Activated naive CD8-positive, alpha-beta T cell treated with anti-CD3 and anti-CD28 coated beads for 36 hours (primary cell): ENCODE measurements at regions not wholly inside any gene's neighbourhood (a gene's known extent, or its start where the extent isn't known, plus 50 kb on each side); places are given as distances from the start of the nearest gene placed in this dataset.
"Not testable (repeated sequence)": the region's sequence is repeated elsewhere in the genome, so short reads cannot be mapped to it uniquely, and the experiment has no call there.

Source experiments
- DNase-seq: peaks from one replicate; pipeline ENCODE4 v3.0.0; 2021
- H3K27ac Mint-ChIP-seq: one replicate; pipeline ENCODE4 v1.8.0; 2022; ENCODE audit warnings: mild to moderate bottlenecking, moderate library complexity, mixed read lengths
- H3K27me3 Mint-ChIP-seq: one replicate; pipeline ENCODE4 v1.8.0; 2022; ENCODE audit warnings: mild to moderate bottlenecking, mixed read lengths
- H3K36me3 Mint-ChIP-seq: one replicate; pipeline ENCODE4 v1.8.0; 2021; ENCODE audit warnings: mild to moderate bottlenecking, mixed read lengths
- H3K4me1 Mint-ChIP-seq: one replicate; pipeline ENCODE4 v1.8.0; 2021; ENCODE audit warnings: mixed read lengths
- H3K4me3 Mint-ChIP-seq: one replicate; pipeline ENCODE4 v1.8.0; 2022; ENCODE audit warnings: mild to moderate bottlenecking, moderate library complexity, mixed read lengths
- H3K9me3 Mint-ChIP-seq: one replicate; pipeline ENCODE4 v1.8.0; 2022; ENCODE audit warnings: mixed read lengths

DNA sequence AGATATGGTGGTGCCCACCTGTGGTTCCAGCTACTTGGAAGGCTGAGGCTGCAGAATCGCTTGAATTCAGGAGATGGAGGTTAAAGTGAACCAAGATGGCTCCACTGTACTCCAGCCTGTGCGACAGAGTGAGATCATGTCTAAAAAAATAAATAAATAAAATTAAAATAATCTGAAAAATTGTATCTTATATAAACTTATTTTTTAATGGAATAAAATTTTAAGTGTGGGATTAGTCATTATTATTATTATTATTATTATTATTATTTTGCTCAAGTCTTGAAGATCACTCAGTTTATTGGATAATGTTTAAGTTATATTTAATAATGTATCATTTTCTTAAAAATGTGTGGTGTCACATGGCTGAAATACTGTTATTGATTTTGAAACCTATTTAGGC is 688.0 kb upstream of the COX7C start:
- Mint-ChIP-seq H3K36me3 (no peaks in the 10 kb centered on the region), H3K9me3 (peaks cover 9% of the 10 kb centered on the region), H3K4me1 (no peaks in the 10 kb centered on the region), H3K27me3 (no peaks in the 10 kb centered on the region), H3K27ac (no peak overlapping the region), H3K4me3 (no peak overlapping the region)
- no peak for DNase-seq

DNA sequence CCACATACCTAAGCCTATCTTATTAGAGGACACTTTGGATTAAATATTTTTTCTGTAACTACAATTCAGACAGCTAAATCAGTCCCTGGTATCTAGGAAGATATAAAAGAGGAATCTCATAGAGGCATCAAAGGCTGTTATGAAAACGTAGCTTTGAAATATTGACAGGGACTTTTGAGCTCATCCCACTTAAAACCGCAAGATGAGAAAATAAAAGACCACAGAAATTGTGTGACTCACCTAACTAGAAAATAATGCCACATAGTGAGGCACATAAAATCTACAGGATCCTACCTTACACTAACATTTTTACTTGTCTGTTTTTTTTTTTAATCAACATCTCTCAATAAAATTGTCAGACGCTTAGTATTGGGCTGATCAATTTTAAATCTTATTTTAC is 686.5 kb upstream of the COX7C start:
- Mint-ChIP-seq H3K4me3 (no peak overlapping the region), H3K27me3 (no peaks in the 10 kb centered on the region), H3K9me3 (peaks cover 5% of the 10 kb centered on the region), H3K27ac (no peak overlapping the region), H3K36me3 (no peaks in the 10 kb centered on the region), H3K4me1 (no peaks in the 10 kb centered on the region)
- DNase-seq, result no peak

DNA sequence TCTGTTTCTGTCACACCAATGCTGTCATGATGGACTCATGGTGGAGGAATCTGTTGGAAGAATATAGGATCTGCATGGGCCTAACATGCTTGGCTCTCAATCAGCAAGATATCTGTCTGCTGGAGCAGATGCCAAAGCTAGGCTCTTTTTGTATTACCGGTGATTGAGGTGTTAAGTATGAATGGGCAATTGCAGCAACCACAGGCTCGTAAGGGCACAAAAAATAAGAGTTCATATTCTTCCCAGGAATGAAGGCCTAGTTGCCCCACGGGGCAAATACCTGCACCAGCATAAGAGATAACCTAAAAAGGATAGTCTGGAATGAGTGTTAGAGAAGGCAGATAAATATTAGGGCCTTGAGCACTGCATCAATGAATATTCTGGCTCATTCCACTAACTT is 679.5 kb upstream of the COX7C start:
- no peaks in the 10 kb centered on the region for H3K27me3 Mint-ChIP-seq
- peaks cover 1% of the 10 kb centered on the region for H3K9me3 Mint-ChIP-seq
- H3K36me3 Mint-ChIP-seq, result no peaks in the 10 kb centered on the region
- H3K4me3 Mint-ChIP-seq, result no peak overlapping the region
- H3K27ac Mint-ChIP-seq, result no peak overlapping the region
- no peak for DNase-seq
- no peaks in the 10 kb centered on the region for H3K4me1 Mint-ChIP-seq

DNA sequence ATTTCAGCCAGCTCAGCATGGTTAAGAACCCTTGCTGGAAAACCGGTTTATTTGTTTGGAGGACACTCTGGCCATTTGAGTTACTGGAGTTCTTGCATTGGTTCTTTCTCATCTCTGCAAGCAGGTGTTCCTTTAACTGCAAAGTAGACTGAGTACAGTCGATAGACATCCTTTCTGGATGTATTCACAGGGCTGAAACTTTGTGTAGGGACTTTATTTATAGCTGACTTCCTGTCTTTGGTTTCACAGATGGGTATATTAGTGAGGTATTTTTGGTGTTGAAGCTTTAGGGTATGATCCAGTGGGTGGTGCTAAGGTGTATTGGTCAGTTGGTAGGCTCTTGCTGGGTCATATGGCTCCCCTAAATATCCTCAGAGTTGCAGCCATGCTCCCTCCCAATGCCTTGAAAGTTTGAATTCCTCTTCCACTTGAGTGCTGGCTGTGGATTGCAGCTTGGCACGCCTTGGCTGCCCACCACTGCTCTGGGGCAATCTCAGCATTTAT is 666.0 kb upstream of the COX7C start:
- Mint-ChIP-seq H3K27me3 (no peaks in the 10 kb centered on the region), H3K4me1 (no peaks in the 10 kb centered on the region), H3K4me3 (no peak overlapping the region), H3K36me3 (no peaks in the 10 kb centered on the region), H3K9me3 (peaks cover 3% of the 10 kb centered on the region), H3K27ac (no peak overlapping the region)
- no peak for DNase-seq

DNA sequence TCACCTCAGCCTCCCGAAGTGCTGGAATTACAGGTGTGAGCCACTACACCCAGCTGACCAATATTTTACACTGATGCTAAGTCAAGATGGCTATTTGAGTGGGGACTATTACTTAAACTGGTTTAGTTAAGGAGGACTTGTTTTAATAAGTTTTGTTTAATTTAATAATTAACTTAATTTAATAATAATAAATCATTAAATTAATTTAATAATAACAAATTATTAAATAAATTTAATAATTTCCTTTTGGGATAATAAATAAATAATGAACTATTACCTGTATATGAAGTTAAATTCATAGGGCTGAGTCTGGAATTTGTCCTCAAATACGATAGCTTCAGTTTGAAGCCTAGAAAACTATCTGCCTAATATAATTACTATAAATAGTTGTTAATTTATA is 665.1 kb upstream of the COX7C start:
- DNase-seq, result no peak
- Mint-ChIP-seq H3K27me3 (no peaks in the 10 kb centered on the region), H3K27ac (no peak overlapping the region), H3K36me3 (no peaks in the 10 kb centered on the region), H3K9me3 (peaks cover 3% of the 10 kb centered on the region), H3K4me3 (no peak overlapping the region), H3K4me1 (no peaks in the 10 kb centered on the region)

DNA sequence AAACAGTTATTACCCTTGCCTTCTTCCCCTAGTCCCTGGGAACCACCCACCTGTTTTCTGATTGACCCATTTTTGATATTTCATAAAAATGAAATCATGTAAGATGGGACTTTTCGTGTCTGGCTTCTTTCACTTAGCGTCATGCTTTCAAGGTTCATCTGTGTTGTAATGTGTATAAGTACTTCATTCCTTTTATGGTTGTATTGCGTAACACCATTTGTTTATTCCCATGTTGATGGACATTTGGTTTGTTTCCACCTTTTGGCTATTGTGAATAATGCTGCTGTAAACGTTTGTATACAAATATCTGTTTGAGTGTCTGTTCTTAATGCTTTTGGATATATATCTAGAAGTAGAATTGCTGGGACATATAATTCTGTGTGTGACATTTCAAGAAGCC is 650.1 kb upstream of the COX7C start:
- Mint-ChIP-seq H3K4me1 (no peaks in the 10 kb centered on the region), H3K4me3 (no peak overlapping the region), H3K9me3 (no peaks in the 10 kb centered on the region), H3K27ac (no peak overlapping the region), H3K36me3 (no peaks in the 10 kb centered on the region), H3K27me3 (no peaks in the 10 kb centered on the region)
- no peak for DNase-seq

DNA sequence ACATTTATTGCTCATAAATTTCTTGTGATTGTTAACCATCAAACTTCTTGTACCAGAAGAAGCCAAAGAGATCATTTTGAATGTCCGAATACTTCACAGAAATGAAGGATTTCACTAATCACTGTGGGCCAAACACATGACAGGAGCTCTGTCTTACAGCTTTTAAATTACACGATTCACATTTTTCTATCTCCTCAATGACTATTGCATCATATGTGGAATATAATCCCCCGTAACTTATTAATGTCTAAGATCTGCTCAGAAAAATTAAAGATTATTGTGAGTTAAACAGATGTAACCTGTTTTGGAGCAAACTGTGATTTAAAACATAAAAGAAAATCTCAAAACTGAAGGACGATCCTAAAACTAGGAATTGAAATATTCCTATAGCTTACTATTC is 645.2 kb upstream of the COX7C start:
- no peak for DNase-seq
- no peaks in the 10 kb centered on the region for H3K4me1 Mint-ChIP-seq
- no peak overlapping the region for H3K4me3 Mint-ChIP-seq
- no peak overlapping the region for H3K27ac Mint-ChIP-seq
- H3K9me3 Mint-ChIP-seq, result no peaks in the 10 kb centered on the region
- H3K36me3 Mint-ChIP-seq, result no peaks in the 10 kb centered on the region
- no peaks in the 10 kb centered on the region for H3K27me3 Mint-ChIP-seq

DNA sequence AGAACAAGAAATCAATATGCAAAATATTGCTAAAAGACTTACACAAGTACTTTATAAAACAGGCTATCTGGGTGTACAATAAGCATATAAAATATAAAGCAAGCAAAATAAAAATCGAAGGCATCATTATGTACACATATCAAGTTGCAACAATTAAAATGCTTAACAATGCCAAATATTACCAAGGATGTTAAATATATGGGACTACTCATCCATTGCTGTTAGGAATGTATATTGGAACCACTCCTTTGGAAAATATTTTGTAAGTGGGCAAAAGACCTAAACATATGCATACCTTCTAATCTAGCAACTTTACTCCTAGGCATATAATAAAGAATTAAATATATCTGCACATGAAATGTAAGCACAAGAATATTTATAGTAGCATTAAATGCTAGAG is 632.6 kb upstream of the COX7C start:
- DNase-seq, result no peak
- H3K9me3 Mint-ChIP-seq, result peaks cover 4% of the 10 kb centered on the region
- H3K27ac Mint-ChIP-seq, result no peak overlapping the region
- H3K4me3 Mint-ChIP-seq, result no peak overlapping the region
- no peaks in the 10 kb centered on the region for H3K36me3 Mint-ChIP-seq
- no peaks in the 10 kb centered on the region for H3K27me3 Mint-ChIP-seq
- no peaks in the 10 kb centered on the region for H3K4me1 Mint-ChIP-seq

DNA sequence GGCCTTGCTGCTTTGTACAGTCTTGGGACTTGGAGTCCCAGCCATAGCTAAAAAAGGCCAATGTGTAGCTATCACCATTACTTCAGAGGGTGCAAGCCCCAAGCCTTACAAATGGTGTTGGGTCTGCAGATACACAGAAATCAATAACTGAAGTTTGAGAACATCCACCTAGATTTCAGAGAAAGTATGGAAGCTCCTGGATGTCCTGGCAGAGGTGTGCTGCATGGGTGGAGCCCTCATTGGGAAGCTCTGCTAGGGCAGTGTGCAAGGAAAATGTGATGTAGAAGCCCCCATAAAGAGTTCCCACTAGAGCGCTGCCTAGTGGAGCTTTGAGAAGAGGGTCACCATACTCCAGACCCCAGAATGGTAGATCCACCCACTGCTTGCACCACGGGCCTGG is 626.7 kb upstream of the COX7C start:
- Mint-ChIP-seq H3K4me1 (no peaks in the 10 kb centered on the region), H3K27me3 (no peaks in the 10 kb centered on the region), H3K27ac (no peak overlapping the region), H3K4me3 (no peak overlapping the region), H3K36me3 (no peaks in the 10 kb centered on the region), H3K9me3 (peaks cover 10% of the 10 kb centered on the region)
- no peak for DNase-seq

DNA sequence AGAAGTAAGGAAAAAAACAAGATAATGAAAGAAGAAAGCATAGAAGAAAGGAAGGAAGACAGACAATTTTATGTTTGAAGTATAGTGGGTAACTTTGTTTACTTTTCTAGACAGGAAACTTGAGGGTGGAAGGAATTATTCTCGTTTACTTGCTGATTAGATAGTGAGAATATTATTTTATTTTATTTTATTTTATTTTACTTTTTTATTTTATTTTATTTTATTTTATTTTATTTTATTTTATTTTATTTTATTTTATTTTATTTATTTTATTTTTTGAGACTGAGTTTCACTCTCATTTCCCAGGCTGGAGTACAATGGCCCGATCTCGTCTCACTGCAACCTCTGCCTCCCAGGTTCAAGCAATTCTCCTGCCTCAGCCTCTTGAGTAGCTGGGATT is 623.1 kb upstream of the COX7C start:
- not testable (repeated sequence) for DNase-seq, H3K4me1 Mint-ChIP-seq, H3K27me3 Mint-ChIP-seq, H3K36me3 Mint-ChIP-seq, H3K4me3 Mint-ChIP-seq, H3K27ac Mint-ChIP-seq
- peaks cover 10% of the 10 kb centered on the region for H3K9me3 Mint-ChIP-seq

DNA sequence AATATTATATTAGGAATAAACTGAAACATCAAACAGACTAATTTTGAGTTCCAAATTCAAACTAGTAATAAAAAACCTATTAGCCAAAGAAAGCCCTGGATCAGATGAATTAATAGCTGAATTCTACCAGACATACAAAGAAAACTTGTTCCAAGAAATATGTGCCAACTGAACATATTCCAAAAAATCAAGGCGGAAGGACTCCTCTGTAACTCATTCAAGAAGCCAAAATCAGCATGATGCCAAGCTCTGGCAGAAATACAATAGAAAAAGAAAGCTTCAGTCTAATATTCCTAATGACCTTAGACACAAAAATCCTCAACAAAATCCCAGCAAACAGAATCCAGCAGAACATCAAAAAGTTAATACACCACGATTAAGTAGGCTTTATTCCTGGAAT is 619.1 kb upstream of the COX7C start:
- Mint-ChIP-seq H3K9me3 (peaks cover 8% of the 10 kb centered on the region), H3K27ac (no peak overlapping the region), H3K4me3 (no peak overlapping the region), H3K27me3 (no peaks in the 10 kb centered on the region), H3K4me1 (no peaks in the 10 kb centered on the region), H3K36me3 (no peaks in the 10 kb centered on the region)
- no peak for DNase-seq

DNA sequence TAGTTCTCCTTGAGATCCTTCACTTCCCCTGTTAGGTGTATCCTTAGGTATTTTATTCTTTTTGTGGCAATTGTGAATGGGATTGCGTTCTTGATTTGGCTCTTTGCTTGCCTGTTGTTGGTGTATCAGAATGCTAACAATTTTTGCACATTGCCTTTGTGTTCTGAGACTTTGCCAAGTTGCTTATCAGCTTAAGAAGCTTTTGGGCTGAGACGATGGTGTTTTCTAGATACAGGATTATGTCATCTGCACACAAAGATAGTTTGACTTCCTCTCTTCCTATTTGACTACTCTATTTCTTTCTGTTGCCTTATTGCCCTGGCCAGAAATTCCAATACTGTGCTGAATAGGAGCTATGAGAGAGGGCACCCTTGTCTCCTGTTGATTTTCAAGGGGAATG is 609.4 kb upstream of the COX7C start:
- Mint-ChIP-seq H3K36me3 (no peaks in the 10 kb centered on the region), H3K27me3 (no peaks in the 10 kb centered on the region), H3K27ac (no peak overlapping the region), H3K4me3 (no peak overlapping the region), H3K9me3 (peaks cover 10% of the 10 kb centered on the region), H3K4me1 (no peaks in the 10 kb centered on the region)
- no peak for DNase-seq

DNA sequence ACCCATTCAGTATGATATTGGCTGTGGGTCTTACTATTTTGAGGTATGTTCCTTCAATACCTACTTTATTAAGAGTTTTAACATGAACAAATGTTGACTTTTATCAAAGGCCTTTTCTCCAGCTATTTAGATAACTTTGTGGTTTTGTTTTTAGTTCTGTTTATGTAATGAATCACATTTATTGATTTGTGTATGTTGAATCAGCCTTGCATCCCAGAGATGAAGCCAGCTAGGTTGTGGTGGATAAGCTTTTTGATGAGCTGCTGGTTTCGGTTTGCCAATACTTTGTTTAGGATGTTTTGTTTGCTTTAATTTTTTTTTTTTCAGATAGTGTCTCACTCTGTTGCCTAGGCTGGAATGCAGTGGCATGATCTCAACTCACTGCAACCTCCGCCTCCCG is 609.0 kb upstream of the COX7C start:
- no peak for DNase-seq
- Mint-ChIP-seq H3K27ac (no peak overlapping the region), H3K9me3 (peaks cover 10% of the 10 kb centered on the region), H3K27me3 (no peaks in the 10 kb centered on the region), H3K36me3 (no peaks in the 10 kb centered on the region), H3K4me1 (no peaks in the 10 kb centered on the region), H3K4me3 (no peak overlapping the region)

DNA sequence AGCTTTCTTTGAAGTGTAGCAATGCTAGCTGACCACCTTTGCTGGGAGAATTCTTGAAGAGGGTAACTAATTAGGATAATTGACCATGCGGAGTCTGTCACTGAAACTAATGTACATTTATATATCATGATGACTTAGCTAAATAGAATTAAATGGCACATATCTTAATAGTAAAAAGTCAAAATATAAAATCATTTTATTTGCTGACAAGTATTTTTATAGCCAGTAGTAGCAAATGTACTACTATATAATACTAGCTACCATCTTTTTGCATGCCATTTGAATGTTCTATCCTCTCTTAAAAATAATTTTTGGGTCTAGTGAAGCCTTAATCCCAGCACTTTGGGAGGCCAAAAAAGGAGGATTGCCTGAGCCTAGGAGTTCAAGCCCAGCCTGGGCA is 605.8 kb upstream of the COX7C start:
- H3K4me3 Mint-ChIP-seq, result no peak overlapping the region
- H3K27ac Mint-ChIP-seq, result no peak overlapping the region
- peaks cover 10% of the 10 kb centered on the region for H3K9me3 Mint-ChIP-seq
- H3K36me3 Mint-ChIP-seq, result no peaks in the 10 kb centered on the region
- no peaks in the 10 kb centered on the region for H3K4me1 Mint-ChIP-seq
- no peaks in the 10 kb centered on the region for H3K27me3 Mint-ChIP-seq
- DNase-seq, result no peak

DNA sequence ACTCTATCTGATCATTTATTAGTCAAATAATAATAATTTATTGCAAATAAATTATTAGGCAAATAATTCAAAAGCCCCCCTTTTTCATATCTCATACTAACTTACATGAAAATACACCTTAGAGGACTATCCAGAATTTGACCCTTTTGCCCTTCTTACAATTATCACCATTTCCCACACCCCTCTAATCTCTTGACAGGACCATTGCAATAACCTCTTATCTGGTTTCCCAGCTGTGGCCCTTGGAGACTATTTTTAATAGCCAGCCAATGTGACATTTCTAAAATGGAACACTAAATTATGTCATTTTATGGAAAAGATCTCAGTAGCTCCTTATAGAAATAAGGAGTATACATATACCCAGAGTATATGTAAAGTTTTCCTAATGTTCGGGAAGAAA is 588.4 kb upstream of the COX7C start:
- Mint-ChIP-seq H3K27ac (no peak overlapping the region), H3K27me3 (no peaks in the 10 kb centered on the region), H3K9me3 (no peaks in the 10 kb centered on the region), H3K36me3 (no peaks in the 10 kb centered on the region), H3K4me1 (no peaks in the 10 kb centered on the region), H3K4me3 (no peak overlapping the region)
- DNase-seq, result no peak

DNA sequence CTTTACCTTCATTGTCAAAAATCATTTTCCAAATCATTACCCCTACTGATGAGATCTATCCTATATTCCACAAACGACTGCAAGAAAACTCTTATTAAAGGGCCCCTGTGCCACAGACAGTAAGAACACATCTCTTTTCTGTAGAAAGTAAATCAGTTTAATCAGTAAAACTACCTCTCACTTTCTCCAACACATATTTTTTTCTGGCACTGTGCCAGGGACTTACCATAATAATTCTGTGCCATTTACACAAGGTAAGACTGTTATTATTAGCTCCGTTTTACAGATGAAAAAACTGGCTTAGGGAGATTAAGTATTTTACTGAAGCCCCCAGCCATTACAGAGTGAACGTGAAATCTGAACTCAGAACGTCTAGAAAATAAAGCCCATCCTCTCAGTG is 587.0 kb upstream of the COX7C start:
- no peaks in the 10 kb centered on the region for H3K4me1 Mint-ChIP-seq
- no peaks in the 10 kb centered on the region for H3K36me3 Mint-ChIP-seq
- H3K27me3 Mint-ChIP-seq, result no peaks in the 10 kb centered on the region
- DNase-seq, result no peak
- H3K4me3 Mint-ChIP-seq, result no peak overlapping the region
- H3K27ac Mint-ChIP-seq, result no peak overlapping the region
- H3K9me3 Mint-ChIP-seq, result no peaks in the 10 kb centered on the region

DNA sequence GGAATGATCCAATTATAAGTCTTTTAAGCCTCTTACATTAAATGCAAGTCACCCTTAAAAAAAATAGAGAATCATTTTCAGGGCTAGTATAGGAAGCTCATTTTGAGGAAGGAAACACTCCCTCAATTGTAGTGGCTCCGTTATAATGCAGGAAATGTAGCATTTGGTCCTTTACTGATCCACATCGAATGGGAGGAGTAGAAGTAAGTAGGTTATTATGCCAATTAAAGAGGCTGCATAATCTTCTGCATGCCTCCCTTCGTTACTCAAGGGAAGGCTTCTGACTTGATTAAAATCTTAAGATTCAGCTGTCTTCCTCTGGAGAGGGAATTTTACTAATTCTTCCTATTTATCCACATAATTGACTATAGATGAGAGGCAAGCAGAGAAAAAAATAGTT is 579.2 kb upstream of the COX7C start:
- Mint-ChIP-seq H3K36me3 (no peaks in the 10 kb centered on the region), H3K9me3 (no peaks in the 10 kb centered on the region), H3K27me3 (no peaks in the 10 kb centered on the region), H3K4me1 (no peaks in the 10 kb centered on the region), H3K27ac (no peak overlapping the region), H3K4me3 (no peak overlapping the region)
- DNase-seq, result no peak
